GM12891 (cell line): ENCODE measurements at regions not wholly inside any gene's neighbourhood (a gene's known extent, or its start where the extent isn't known, plus 50 kb on each side); places are given as distances from the start of the nearest gene placed in this dataset.

Experiments
- POLR2A ChIP-seq: IDR thresholded peaks from 2 replicates; pipeline ENCODE4 v1.6.1; 2011; ENCODE audit warnings: low read depth, low read length, control low read depth
- POLR2AphosphoS5 ChIP-seq: IDR thresholded peaks from 2 replicates; pipeline ENCODE4 v1.6.1; 2011; ENCODE audit warnings: low read depth, low read length, control low read depth
- POU2F2 ChIP-seq: IDR thresholded peaks from 2 replicates; pipeline ENCODE4 v1.6.1; 2011; ENCODE audit warnings: low read depth, mild to moderate bottlenecking, control low read depth, low read length, moderate library complexity
- SPI1 ChIP-seq: IDR thresholded peaks from 2 replicates; pipeline ENCODE4 v1.6.1; 2011; ENCODE audit warnings: low read depth, low read length, control low read depth
- TAF1 ChIP-seq: IDR thresholded peaks from 2 replicates; pipeline ENCODE4 v1.6.1; 2011; ENCODE audit warnings: low read depth, low read length, control low read depth

- TF ChIP-seq POLR2A (no peak), POLR2AphosphoS5 (no peak), TAF1 (no peak), POU2F2 (no peak), SPI1 (no peak)
These were observed 130.8 kb upstream of the PRKD1 start for GRCh38 chr14:30058401-30058800.
